ENCODE measurements at regions not wholly inside any gene's neighbourhood (a gene's known extent, or its start where the extent isn't known, plus 50 kb on each side); places are given as distances from the start of the nearest gene placed in this dataset.

GRCh38 chr14:81686512-81686911 lies 152.9 kb upstream of the SEL1L start:
- Mint-ChIP-seq H3K4me1 (no peaks in the 10 kb centered on the region), H3K9me3 (no peaks in the 10 kb centered on the region), H3K36me3 (no peaks in the 10 kb centered on the region), H3K27me3 (no peaks in the 10 kb centered on the region), H3K27ac (no peak overlapping the region), H3K4me3 (no peak overlapping the region)
- no peak for ATAC-seq

DNA sequence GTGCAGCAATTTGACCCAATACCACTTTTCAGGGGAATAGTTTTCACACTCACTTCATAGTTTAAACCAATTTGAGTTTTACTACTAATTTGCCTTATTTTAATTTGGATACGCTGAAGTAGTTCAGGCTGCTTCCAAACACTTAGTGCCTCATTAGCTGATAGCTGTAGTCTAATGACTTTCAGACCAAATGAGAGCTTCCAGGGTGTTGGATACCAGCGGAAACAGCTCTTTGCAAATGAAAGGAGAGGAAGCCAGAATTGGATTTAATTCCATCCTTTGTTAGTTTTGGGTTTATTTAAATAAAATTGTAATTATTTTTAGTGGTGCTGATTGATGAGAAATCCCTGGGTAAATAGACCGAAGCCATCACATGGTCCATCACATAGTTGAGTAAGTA lies 158.3 kb upstream of the SEL1L start:
- Mint-ChIP-seq H3K4me1 (no peaks in the 10 kb centered on the region), H3K36me3 (no peaks in the 10 kb centered on the region), H3K9me3 (no peaks in the 10 kb centered on the region), H3K27ac (no peak overlapping the region), H3K4me3 (no peak overlapping the region), H3K27me3 (no peaks in the 10 kb centered on the region)
- ATAC-seq, result no peak

DNA sequence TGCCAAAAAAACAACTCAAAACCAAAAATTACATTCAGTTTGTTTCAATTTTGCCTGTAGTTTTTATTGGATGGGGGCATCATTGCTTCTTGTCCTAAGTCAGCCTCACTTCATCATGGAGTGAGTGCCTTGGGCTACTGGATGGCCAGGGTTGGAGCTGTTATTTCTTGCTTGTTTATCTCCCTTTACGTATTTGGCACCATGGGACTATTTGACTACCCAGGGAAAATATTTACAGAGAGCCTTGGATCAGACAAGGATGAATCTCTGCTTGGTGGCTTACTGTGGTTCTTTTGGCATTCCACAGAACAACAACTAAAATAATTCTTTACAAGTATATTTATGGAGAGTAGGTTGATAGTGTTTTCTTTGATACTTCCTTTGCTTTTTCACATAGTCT lies 160.8 kb upstream of the SEL1L start:
- Mint-ChIP-seq H3K27me3 (no peaks in the 10 kb centered on the region), H3K9me3 (no peaks in the 10 kb centered on the region), H3K27ac (no peak overlapping the region), H3K36me3 (no peaks in the 10 kb centered on the region), H3K4me1 (no peaks in the 10 kb centered on the region), H3K4me3 (no peak overlapping the region)
- no peak for ATAC-seq

- no peak for ATAC-seq
Observed at GRCh38 chr14:81709681-81710080, 176.0 kb upstream of the SEL1L start.

GRCh38 chr14:81710232-81710845 lies 176.7 kb upstream of the SEL1L start:
- no peak for ATAC-seq
- Mint-ChIP-seq H3K27me3 (no peaks in the 10 kb centered on the region), H3K4me1 (no peaks in the 10 kb centered on the region), H3K27ac (no peak overlapping the region), H3K4me3 (no peak overlapping the region), H3K36me3 (no peaks in the 10 kb centered on the region), H3K9me3 (peaks cover 5% of the 10 kb centered on the region)

More at GRCh38 chr14:81709681-81710080, 176.0 kb upstream of the SEL1L start:
- Mint-ChIP-seq H3K9me3 (peaks cover 5% of the 10 kb centered on the region), H3K36me3 (no peaks in the 10 kb centered on the region), H3K4me1 (no peaks in the 10 kb centered on the region), H3K27me3 (no peaks in the 10 kb centered on the region), H3K4me3 (no peak overlapping the region), H3K27ac (no peak overlapping the region)

- H3K36me3 Mint-ChIP-seq, result no peaks in the 10 kb centered on the region
- H3K9me3 Mint-ChIP-seq, result peaks cover 3% of the 10 kb centered on the region
- H3K4me3 Mint-ChIP-seq, result no peak overlapping the region
- H3K27me3 Mint-ChIP-seq, result no peaks in the 10 kb centered on the region
- no peaks in the 10 kb centered on the region for H3K4me1 Mint-ChIP-seq
- no peak overlapping the region for H3K27ac Mint-ChIP-seq
- ATAC-seq, result no peak
Observed at GRCh38 chr14:81715731-81716130, 182.1 kb upstream of the SEL1L start.

GRCh38 chr14:81716953-81717352 lies 183.3 kb upstream of the SEL1L start:
- H3K9me3 Mint-ChIP-seq, result peaks cover 3% of the 10 kb centered on the region
- H3K36me3 Mint-ChIP-seq, result no peaks in the 10 kb centered on the region
- H3K27ac Mint-ChIP-seq, result no peak overlapping the region
- no peak overlapping the region for H3K4me3 Mint-ChIP-seq
- no peaks in the 10 kb centered on the region for H3K27me3 Mint-ChIP-seq
- H3K4me1 Mint-ChIP-seq, result no peaks in the 10 kb centered on the region
- no peak for ATAC-seq

DNA sequence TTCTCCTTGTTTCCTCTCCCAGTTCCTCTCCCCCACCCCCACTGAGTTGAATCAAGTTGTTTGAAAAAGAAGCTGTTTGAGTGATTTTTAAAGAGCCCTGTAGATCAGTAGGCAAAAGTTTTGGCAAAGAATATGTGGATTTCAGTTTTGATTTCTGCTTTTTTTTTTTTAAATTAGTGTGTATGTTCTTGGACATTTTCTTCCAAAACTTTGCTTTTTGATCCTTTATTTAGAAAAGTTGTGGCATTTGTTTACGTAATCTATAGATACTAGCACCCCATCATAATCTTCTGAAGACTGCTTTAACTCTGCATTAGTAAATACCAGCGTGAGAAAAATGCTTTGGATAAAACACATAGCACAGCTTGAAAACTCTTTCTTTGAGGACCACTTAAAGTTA lies 190.3 kb upstream of the SEL1L start:
- no peak overlapping the region for H3K4me3 Mint-ChIP-seq
- no peaks in the 10 kb centered on the region for H3K9me3 Mint-ChIP-seq
- H3K27ac Mint-ChIP-seq, result no peak overlapping the region
- H3K36me3 Mint-ChIP-seq, result no peaks in the 10 kb centered on the region
- no peaks in the 10 kb centered on the region for H3K4me1 Mint-ChIP-seq
- no peaks in the 10 kb centered on the region for H3K27me3 Mint-ChIP-seq
- no peak for ATAC-seq

DNA sequence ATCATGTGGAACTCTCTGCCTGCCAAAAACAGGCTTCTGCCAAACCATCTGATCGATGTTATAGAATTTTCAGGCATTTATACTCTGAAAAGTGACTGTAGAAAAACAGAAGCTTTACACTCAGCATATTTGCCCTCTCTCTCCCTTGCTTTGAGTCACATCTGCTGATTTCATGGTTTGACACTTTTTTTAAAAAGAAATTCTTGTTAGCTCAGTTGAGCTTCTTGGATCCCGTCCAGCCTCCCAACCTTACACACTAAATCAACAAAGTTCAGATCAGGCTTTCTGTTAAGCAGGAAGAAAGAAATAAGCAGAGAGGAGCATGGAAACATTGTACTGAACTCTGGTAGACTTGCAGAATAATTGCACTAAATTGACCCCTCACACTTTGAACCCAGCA lies 193.6 kb upstream of the SEL1L start:
- Mint-ChIP-seq H3K27ac (no peak overlapping the region), H3K27me3 (no peaks in the 10 kb centered on the region), H3K4me1 (no peaks in the 10 kb centered on the region)

GRCh38 chr14:81728447-81728846 lies 194.8 kb upstream of the SEL1L start:
- Mint-ChIP-seq H3K9me3 (no peaks in the 10 kb centered on the region), H3K36me3 (no peaks in the 10 kb centered on the region), H3K4me1 (no peaks in the 10 kb centered on the region), H3K27me3 (no peaks in the 10 kb centered on the region), H3K4me3 (no peak overlapping the region), H3K27ac (no peak overlapping the region)
- ATAC-seq, result no peak

More for the DNA sequence above, 193.6 kb upstream of the SEL1L start:
- Mint-ChIP-seq H3K4me3 (no peak overlapping the region), H3K36me3 (no peaks in the 10 kb centered on the region), H3K9me3 (no peaks in the 10 kb centered on the region)
- ATAC-seq, result no peak

- no peak for ATAC-seq
- no peak overlapping the region for H3K27ac Mint-ChIP-seq
- H3K4me3 Mint-ChIP-seq, result no peak overlapping the region
- peaks cover 5% of the 10 kb centered on the region for H3K9me3 Mint-ChIP-seq
- H3K36me3 Mint-ChIP-seq, result no peaks in the 10 kb centered on the region
- H3K4me1 Mint-ChIP-seq, result no peaks in the 10 kb centered on the region
- no peaks in the 10 kb centered on the region for H3K27me3 Mint-ChIP-seq
Observed at GRCh38 chr14:81729622-81730021, 196.0 kb upstream of the SEL1L start.

GRCh38 chr14:81737938-81738337 lies 204.3 kb upstream of the SEL1L start:
- no peaks in the 10 kb centered on the region for H3K27me3 Mint-ChIP-seq
- ATAC-seq, result no peak
- H3K4me3 Mint-ChIP-seq, result no peak overlapping the region
- no peak overlapping the region for H3K27ac Mint-ChIP-seq
- no peaks in the 10 kb centered on the region for H3K36me3 Mint-ChIP-seq
- H3K4me1 Mint-ChIP-seq, result no peaks in the 10 kb centered on the region
- peaks cover 5% of the 10 kb centered on the region for H3K9me3 Mint-ChIP-seq

DNA sequence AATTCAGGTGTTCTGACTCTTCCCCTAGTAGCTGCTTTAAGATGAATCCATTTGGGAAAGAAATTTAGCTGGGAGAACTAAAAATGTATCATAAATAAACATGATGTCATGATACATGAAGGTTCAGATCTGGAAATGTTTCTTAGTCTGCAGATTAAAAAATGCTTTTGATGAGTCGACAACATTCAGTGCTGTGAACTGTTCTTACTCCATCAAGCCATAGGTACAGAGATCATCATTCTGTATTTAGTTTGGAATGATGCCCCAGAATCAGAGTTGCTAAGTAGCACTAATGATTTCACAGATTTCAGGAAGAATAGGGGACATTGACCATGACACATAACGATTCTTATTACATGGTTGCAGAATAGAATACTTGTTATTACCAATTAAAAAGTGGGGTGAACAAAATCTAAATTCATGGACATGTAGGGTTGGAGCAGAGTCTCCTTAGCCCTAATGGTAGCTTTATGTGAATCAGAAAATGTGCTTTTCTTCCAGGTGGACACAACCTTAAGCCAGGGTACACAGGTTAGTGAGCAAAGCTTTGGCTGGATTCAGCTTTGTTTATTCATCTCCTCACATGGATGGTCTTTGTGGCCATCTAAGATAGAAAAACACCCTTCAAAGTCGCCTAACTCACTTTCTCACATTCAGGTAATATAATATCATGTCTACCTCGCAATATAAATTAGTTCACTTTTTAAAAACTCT lies 205.4 kb upstream of the SEL1L start:
- no peak for ATAC-seq
- no peak overlapping the region for H3K4me3 Mint-ChIP-seq
- H3K4me1 Mint-ChIP-seq, result no peaks in the 10 kb centered on the region
- H3K36me3 Mint-ChIP-seq, result no peaks in the 10 kb centered on the region
- no peaks in the 10 kb centered on the region for H3K27me3 Mint-ChIP-seq
- no peak overlapping the region for H3K27ac Mint-ChIP-seq
- H3K9me3 Mint-ChIP-seq, result peaks cover 2% of the 10 kb centered on the region

- Mint-ChIP-seq H3K36me3 (no peaks in the 10 kb centered on the region), H3K27ac (no peak overlapping the region), H3K4me1 (no peaks in the 10 kb centered on the region), H3K9me3 (no peaks in the 10 kb centered on the region), H3K4me3 (no peak overlapping the region), H3K27me3 (no peaks in the 10 kb centered on the region)
- no peak for ATAC-seq
Observed at GRCh38 chr14:81743605-81744004, 210.0 kb upstream of the SEL1L start.

- Mint-ChIP-seq H3K9me3 (peaks cover 6% of the 10 kb centered on the region), H3K27ac (no peak overlapping the region), H3K4me3 (no peak overlapping the region), H3K27me3 (no peaks in the 10 kb centered on the region), H3K4me1 (no peaks in the 10 kb centered on the region), H3K36me3 (no peaks in the 10 kb centered on the region)
- no peak for ATAC-seq
Observed at GRCh38 chr14:81751198-81751597, 217.5 kb upstream of the SEL1L start.

- Mint-ChIP-seq H3K36me3 (no peaks in the 10 kb centered on the region), H3K27me3 (no peaks in the 10 kb centered on the region), H3K4me3 (no peak overlapping the region), H3K9me3 (no peaks in the 10 kb centered on the region), H3K27ac (no peak overlapping the region), H3K4me1 (no peaks in the 10 kb centered on the region)
- no peak for ATAC-seq
Observed at GRCh38 chr14:81759541-81759940, 225.9 kb upstream of the SEL1L start.

Measured in stimulated activated memory B cell treated with anti-CD40 and anti-IgM and Interleukin-4, amounts not matched to agents 10 μg/mL and 1 μg/mL and 100 μg/mL, for 72 hours (primary cell).